A673 (cell line): ENCODE measurements at regions not wholly inside any gene's neighbourhood (a gene's known extent, or its start where the extent isn't known, plus 50 kb on each side); places are given as distances from the start of the nearest gene placed in this dataset.

Experiments
- CTCF ChIP-seq: fragments of 300-800, 200-600 bp; sonication (generic); conservative IDR thresholded peaks from 2 replicates; pipeline ENCODE4 v1.5.1; 2017; ENCODE audit warnings: low read depth, mild to moderate bottlenecking, antibody characterized with exemption, low read length, moderate library complexity, mixed read lengths
- EZH2 ChIP-seq: fragments of 200-600 bp; sonication (generic); IDR thresholded peaks from 2 replicates; pipeline ENCODE4 v1.6.1; 2017; ENCODE audit warnings: borderline replicate concordance, low read depth, mild to moderate bottlenecking, mixed read lengths, antibody characterized with exemption, low read length; ENCODE audit not compliant: poor library complexity, severe bottlenecking

DNA sequence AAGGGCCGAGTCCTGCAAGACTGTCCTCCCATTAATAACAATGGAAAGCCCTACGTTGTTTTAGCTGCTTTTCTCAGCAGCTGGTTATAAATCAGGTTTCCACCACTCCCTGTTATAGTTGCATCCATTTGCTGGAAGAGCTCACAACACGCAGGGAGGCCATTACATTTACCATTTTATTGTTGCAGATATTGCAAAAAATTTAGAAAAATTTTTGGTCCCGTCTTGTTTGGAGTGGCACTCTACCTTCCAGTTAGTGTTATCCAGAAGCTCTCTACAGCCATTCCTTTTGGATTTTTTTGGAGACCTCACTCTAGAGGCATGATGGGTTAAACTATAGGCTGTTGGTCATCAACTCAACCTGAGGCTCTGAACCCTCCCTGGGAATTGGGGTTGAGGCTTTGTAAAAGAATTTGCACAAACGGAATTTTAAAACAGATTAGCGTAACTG, 1532.1 kb upstream of the TPTE start:
- TF ChIP-seq CTCF (no peak), EZH2 (no peak)
